Esophagus mucosa (tissue), 1 donor: ENCODE measurements at regions not wholly inside any gene's neighbourhood (a gene's known extent, or its start where the extent isn't known, plus 50 kb on each side); places are given as distances from the start of the nearest gene placed in this dataset.
"Not testable (repeated sequence)": the region's sequence is repeated elsewhere in the genome, so short reads cannot be mapped to it uniquely, and the experiment has no call there.

Experiments used
- ATAC-seq: fragments of 200-7000 bp; cut with Tn5 transposase; one replicate; pipeline ENCODE4 v1.9.1; 2020
- donor health status: DM: yes; HTN: yes; CAD: no.

- not testable (repeated sequence) for ATAC-seq
Observed at GRCh38 chr13:33418224-33418953, 132.8 kb upstream of the STARD13 start.

- ATAC-seq, result not testable (repeated sequence)
Observed at GRCh38 chr13:33420117-33420516, 134.6 kb upstream of the STARD13 start.

GRCh38 chr13:33426131-33426530 is 140.6 kb upstream of the STARD13 start:
- no peak for ATAC-seq

GRCh38 chr13:33433316-33433715 is 147.8 kb upstream of the STARD13 start:
- no peak for ATAC-seq

GRCh38 chr13:33434676-33435075 is 149.1 kb upstream of the STARD13 start:
- ATAC-seq, result no peak

GRCh38 chr13:33435207-33435606 is 149.7 kb upstream of the STARD13 start:
- ATAC-seq, result no peak

GRCh38 chr13:33438918-33439317 is 153.4 kb upstream of the STARD13 start:
- no peak for ATAC-seq

GRCh38 chr13:33441015-33441414 is 155.5 kb upstream of the STARD13 start:
- ATAC-seq, result no peak

GRCh38 chr13:33445024-33445423 is 159.5 kb upstream of the STARD13 start:
- ATAC-seq, result no peak

- ATAC-seq, result no peak
Observed at GRCh38 chr13:33445476-33445875, 159.9 kb upstream of the STARD13 start.

GRCh38 chr13:33446821-33447725 is 161.5 kb upstream of the STARD13 start:
- peak; percentile 73 for ATAC-seq

GRCh38 chr13:33448889-33449288 is 163.3 kb upstream of the STARD13 start:
- ATAC-seq, result no peak

- no peak for ATAC-seq
Observed at GRCh38 chr13:33450956-33451709, 165.6 kb upstream of the STARD13 start.

GRCh38 chr13:33452873-33453517 is 167.4 kb upstream of the STARD13 start:
- ATAC-seq, result no peak

GRCh38 chr13:33453936-33454335 is 168.4 kb upstream of the STARD13 start:
- no peak for ATAC-seq

GRCh38 chr13:33454844-33455705 is 169.5 kb upstream of the STARD13 start:
- no peak for ATAC-seq

- ATAC-seq, result no peak
Observed at GRCh38 chr13:33459702-33460101, 174.1 kb upstream of the STARD13 start.

- ATAC-seq, result no peak
Observed at GRCh38 chr13:33462109-33462508, 176.6 kb upstream of the STARD13 start.

- ATAC-seq, result no peak
Observed at GRCh38 chr13:33464345-33464744, 178.8 kb upstream of the STARD13 start.

GRCh38 chr13:33466262-33466661 is 180.7 kb upstream of the STARD13 start:
- ATAC-seq, result no peak

- ATAC-seq, result no peak
Observed at GRCh38 chr13:33467556-33467955, 182.0 kb upstream of the STARD13 start.

- ATAC-seq, result peak; percentile 88
Observed at GRCh38 chr13:33471204-33471603, 185.6 kb upstream of the STARD13 start.
